ENCODE measurements at regions not wholly inside any gene's neighbourhood (a gene's known extent, or its start where the extent isn't known, plus 50 kb on each side); places are given as distances from the start of the nearest gene placed in this dataset.

- H2BK120ac ChIP-seq (ENCODE audit: low read depth, low read length) = no peak overlapping the region
Measured at GRCh38 chr6:126873351-126873750, 245.1 kb upstream of the RSPO3 start.

More at GRCh38 chr6:126873351-126873750, 245.1 kb upstream of the RSPO3 start:
- TF ChIP-seq CHD1 (IDR thresholded peaks at IDR 0.05; ENCODE audit: low read depth, low read length) (no peak), CTCF (conservative IDR thresholded peaks at IDR 0.05; ENCODE audit: low read depth, low read length) (no peak), MAZ (IDR thresholded peaks at IDR 0.05; ENCODE audit: borderline replicate concordance, low read depth, low read length) (no peak), MAFK (IDR thresholded peaks at IDR 0.05; ENCODE audit: low read depth, low read length) (no peak), RAD21 (IDR thresholded peaks at IDR 0.05; ENCODE audit: low read length) (no peak), NFE2L2 (IDR thresholded peaks at IDR 0.05; ENCODE audit: low read depth, low read length) (no peak), CEBPB (IDR thresholded peaks at IDR 0.05; ENCODE audit: low read depth, low read length) (no peak), RFX5 (IDR thresholded peaks at IDR 0.05; ENCODE audit: low read depth, low read length) (no peak)
- Histone ChIP-seq H4K8ac (ENCODE audit: low read depth in 2 of 2, low read length in 2 of 2) (no peak overlapping the region), H3K9me3 (ENCODE audit: control insufficient read depth, insufficient read depth, low read length) (no peaks in the 10 kb centered on the region), H3K14ac (replicated peaks; ENCODE audit: low read depth, low read length) (no peak overlapping the region), H3K9ac (ENCODE audit: low read depth, low read length) (no peak overlapping the region), H3K27ac (ENCODE audit: insufficient read depth, low read length) (no peak overlapping the region), H2BK20ac (ENCODE audit: low read depth, low read length) (no peak overlapping the region), H2BK15ac (ENCODE audit: low read depth, low read length) (no peak overlapping the region), H2BK5ac (ENCODE audit: low read depth, low read length, poor library complexity, severe bottlenecking) (no peak overlapping the region), H2AK9ac (replicated peaks; ENCODE audit: low read depth, low read length, poor library complexity) (no peak overlapping the region), H4K20me1 (ENCODE audit: insufficient read depth, low read length) (no peaks in the 10 kb centered on the region), H3K56ac (ENCODE audit: extremely low read depth, insufficient read depth, low read length) (no peak overlapping the region), H3K4me1 (ENCODE audit: control insufficient read depth, insufficient read depth, low read length) (no peaks in the 10 kb centered on the region), H3K36me3 (ENCODE audit: control insufficient read depth, insufficient read depth, low read length) (no peaks in the 10 kb centered on the region), H4K91ac (ENCODE audit: insufficient read depth, low read depth, low read length) (no peak overlapping the region), H3K23ac (ENCODE audit: low read depth, low read length) (no peak overlapping the region), H2AK5ac (ENCODE audit: low read depth, low read length) (no peak overlapping the region), H3K18ac (ENCODE audit: low read depth, low read length) (no peak overlapping the region), H3K4ac (ENCODE audit: low read depth, low read length) (no peak overlapping the region), H3K9me1 (ENCODE audit: insufficient read depth, low read length) (no peaks in the 10 kb centered on the region), H3K79me1 (ENCODE audit: low read depth in 1 of 2, low read length in 2 of 2) (no peaks in the 10 kb centered on the region), H4K5ac (ENCODE audit: low read depth, low read length) (no peak overlapping the region), H3K27me3 (ENCODE audit: control insufficient read depth, insufficient read depth, low read length) (no peaks in the 10 kb centered on the region; the same call in 1 of the 2 replicates), H3K4me3 (ENCODE audit: insufficient read depth, low read depth, low read length) (no peak overlapping the region), H3K4me2 (ENCODE audit: low read depth, low read length) (no peak overlapping the region), H2AFZ (replicated peaks; ENCODE audit: low read length, poor library complexity) (no peak overlapping the region)
- dilution Hi-C loops (cut with HindIII; ENCODE audit: low sequenced_read_pairs, unreplicated experiment) (no loop called here), intact Hi-C loops (cut with micrococcal nuclease) (no loop called here), in situ Hi-C loops (cut with MboI; ENCODE audit: low sequenced_read_pairs) (no loop called here)
- no peak for ATAC-seq (ENCODE audit: low read depth)
- DNase-seq = no peak
- no TSS peak for BruUV-seq (replicated peaks)
- CTCF ChIA-PET = no interaction called here
- POLR2A ChIA-PET (ENCODE audit: unreplicated experiment) = no interaction called here
